Fibroblast of lung (primary cell): ENCODE measurements at regions not wholly inside any gene's neighbourhood (a gene's known extent, or its start where the extent isn't known, plus 50 kb on each side); places are given as distances from the start of the nearest gene placed in this dataset.

Experiments used
- DNase-seq, 2 donors: peaks; one replicate each; pipeline versions ENCODE4 v3.0.0 to v3.0.0-alpha.2; 2010; ENCODE audit warnings: low read depth in 2 of 2
- H2AFZ ChIP-seq: 2 replicates; pipeline ENCODE4 v1.5.1; 2012; ENCODE audit warnings: low read length, control low read depth, inconsistent platforms
- H3K27ac ChIP-seq: 2 replicates; pipeline ENCODE4 v1.5.1; 2011; ENCODE audit warnings: low read length, control low read depth; ENCODE audit not compliant: insufficient read depth
- H3K27me3 ChIP-seq: 2 replicates; pipeline ENCODE4 v1.5.1; 2011; ENCODE audit warnings: mild to moderate bottlenecking, low read length; ENCODE audit not compliant: control insufficient read depth, insufficient read depth
- H3K36me3 ChIP-seq: 2 replicates; pipeline ENCODE4 v1.5.1; 2011; ENCODE audit warnings: low read length; ENCODE audit not compliant: control insufficient read depth, insufficient read depth
- H3K4me1 ChIP-seq: 2 replicates; pipeline ENCODE4 v1.5.1; 2011; ENCODE audit warnings: low read length; ENCODE audit not compliant: control insufficient read depth, insufficient read depth; ENCODE audit errors: extremely low read depth
- H3K4me2 ChIP-seq: 2 replicates; pipeline ENCODE4 v1.5.1; 2011; ENCODE audit warnings: low read length, control low read depth; ENCODE audit not compliant: insufficient read depth; ENCODE audit errors: extremely low read depth
- H3K4me3 ChIP-seq, 4 experiments: fragments of 200-600 bp in 1 of 4; sonication (generic) in 1 of 4; replicated peaks in 1 of 4; 2 replicates each; pipeline ENCODE4 v1.5.1; 2011 to 2016; ENCODE audit warnings: low read length in 4 of 4, low read depth in 3 of 4, mild to moderate bottlenecking in 3 of 4, control low read depth in 2 of 4, inconsistent platforms in 1 of 4, mixed read lengths in 1 of 4; ENCODE audit not compliant: insufficient read depth in 1 of 4; ENCODE audit errors: control extremely low read depth in 1 of 4
- H3K79me2 ChIP-seq: 2 replicates; pipeline ENCODE4 v1.5.1; 2012; ENCODE audit warnings: mild to moderate bottlenecking, low read length, inconsistent platforms; ENCODE audit not compliant: control insufficient read depth, insufficient read depth
- H3K9ac ChIP-seq: 2 replicates; pipeline ENCODE4 v1.5.1; 2011; ENCODE audit warnings: mild to moderate bottlenecking, low read length, control low read depth; ENCODE audit not compliant: insufficient read depth
- H3K9me3 ChIP-seq: 2 replicates; pipeline ENCODE4 v1.5.1; 2012; ENCODE audit warnings: low read depth, low read length; ENCODE audit not compliant: control insufficient read depth, insufficient read depth
- H4K20me1 ChIP-seq: 2 replicates; pipeline ENCODE4 v1.5.1; 2011; ENCODE audit warnings: low read length; ENCODE audit not compliant: control insufficient read depth, insufficient read depth; ENCODE audit errors: extremely low read depth
- EZH2 ChIP-seq: IDR thresholded peaks from 2 replicates; pipeline ENCODE4 v1.5.1; 2012; ENCODE audit warnings: low read length, control low read depth, mild to moderate bottlenecking; ENCODE audit errors: missing control alignments
- TF ChIP-seq, protein P1 (sequence below), 2 donors: IDR thresholded peaks in 1 of 2; conservative IDR thresholded peaks in 1 of 2; 1 replicate in 1 of 2; 2 replicates in 1 of 2; pipeline ENCODE4 v1.5.1; 2011 to 2012; ENCODE audit warnings: low read length in 2 of 2, control low read depth in 1 of 2, inconsistent platforms in 1 of 2, low read depth in 1 of 2, mild to moderate bottlenecking in 1 of 2

DNA sequence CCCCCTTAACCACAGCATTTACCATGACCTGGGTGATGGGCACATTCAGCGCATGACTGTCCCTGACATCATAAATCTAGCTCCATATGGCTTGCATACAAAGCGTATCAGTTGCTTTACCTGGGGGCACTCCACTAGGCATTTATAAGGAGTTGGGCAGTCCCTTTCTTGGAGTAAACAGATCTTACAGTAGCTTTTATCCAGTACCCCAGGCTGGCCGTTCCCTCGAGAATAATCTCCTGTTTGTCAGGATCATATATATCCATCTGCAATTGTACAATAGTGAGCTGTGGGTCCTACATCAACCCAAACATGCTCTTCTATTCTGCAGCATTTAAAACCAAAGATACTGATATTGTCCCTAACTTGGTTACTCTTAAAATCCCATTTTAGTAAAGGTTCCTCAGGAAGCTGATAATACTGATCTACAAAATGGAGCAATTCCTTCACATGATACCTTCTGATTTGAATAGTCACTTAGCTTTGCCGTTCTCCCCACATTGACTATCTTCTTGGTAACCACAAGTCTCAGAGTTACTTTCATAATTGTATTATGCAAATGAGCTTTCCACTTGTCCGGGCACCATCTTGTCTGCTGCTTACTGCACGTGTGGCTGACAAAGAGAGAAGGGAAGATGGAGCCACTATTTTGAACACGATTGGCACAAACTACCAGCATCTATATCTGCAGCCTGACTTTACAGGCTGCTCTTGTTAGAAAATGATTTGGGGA lies 205.0 kb downstream of the CWF19L2 start:
- H3K9me3 ChIP-seq: no peaks in the 10 kb centered on the region
- no peaks in the 10 kb centered on the region for H3K4me1 ChIP-seq
- H4K20me1 ChIP-seq: no peaks in the 10 kb centered on the region
- no peak for TF ChIP-seq EZH2
- TF ChIP-seq, protein P1, sequence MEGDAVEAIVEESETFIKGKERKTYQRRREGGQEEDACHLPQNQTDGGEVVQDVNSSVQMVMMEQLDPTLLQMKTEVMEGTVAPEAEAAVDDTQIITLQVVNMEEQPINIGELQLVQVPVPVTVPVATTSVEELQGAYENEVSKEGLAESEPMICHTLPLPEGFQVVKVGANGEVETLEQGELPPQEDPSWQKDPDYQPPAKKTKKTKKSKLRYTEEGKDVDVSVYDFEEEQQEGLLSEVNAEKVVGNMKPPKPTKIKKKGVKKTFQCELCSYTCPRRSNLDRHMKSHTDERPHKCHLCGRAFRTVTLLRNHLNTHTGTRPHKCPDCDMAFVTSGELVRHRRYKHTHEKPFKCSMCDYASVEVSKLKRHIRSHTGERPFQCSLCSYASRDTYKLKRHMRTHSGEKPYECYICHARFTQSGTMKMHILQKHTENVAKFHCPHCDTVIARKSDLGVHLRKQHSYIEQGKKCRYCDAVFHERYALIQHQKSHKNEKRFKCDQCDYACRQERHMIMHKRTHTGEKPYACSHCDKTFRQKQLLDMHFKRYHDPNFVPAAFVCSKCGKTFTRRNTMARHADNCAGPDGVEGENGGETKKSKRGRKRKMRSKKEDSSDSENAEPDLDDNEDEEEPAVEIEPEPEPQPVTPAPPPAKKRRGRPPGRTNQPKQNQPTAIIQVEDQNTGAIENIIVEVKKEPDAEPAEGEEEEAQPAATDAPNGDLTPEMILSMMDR (conservative IDR thresholded peaks at IDR 0.05 in 1 of 2, IDR thresholded peaks at IDR 0.05 in 1 of 2; ENCODE audit: low read depth in 1 of 2, low read length in 2 of 2): no peak
- H3K79me2 ChIP-seq: no peaks in the 10 kb centered on the region
- H3K9ac ChIP-seq: no peak overlapping the region
- no peak overlapping the region for H2AFZ ChIP-seq
- no peak overlapping the region for H3K27ac ChIP-seq
- no peaks in the 10 kb centered on the region for H3K27me3 ChIP-seq
- no peak overlapping the region for H3K4me2 ChIP-seq
- no peak overlapping the region for H3K4me3 ChIP-seq
- H3K36me3 ChIP-seq: no peaks in the 10 kb centered on the region
- no peak for DNase-seq

GRCh38 chr11:107251298-107251697 lies 206.3 kb downstream of the CWF19L2 start:
- no peaks in the 10 kb centered on the region for H3K36me3 ChIP-seq
- H3K27ac ChIP-seq: no peak overlapping the region
- H3K9ac ChIP-seq: no peak overlapping the region
- no peaks in the 10 kb centered on the region for H3K4me1 ChIP-seq
- no peak for DNase-seq
- H3K79me2 ChIP-seq: no peaks in the 10 kb centered on the region
- H2AFZ ChIP-seq: no peak overlapping the region
- H3K9me3 ChIP-seq: no peaks in the 10 kb centered on the region
- no peak for TF ChIP-seq EZH2
- TF ChIP-seq, protein P1 (conservative IDR thresholded peaks at IDR 0.05 in 1 of 2, IDR thresholded peaks at IDR 0.05 in 1 of 2; ENCODE audit: low read depth in 1 of 2, low read length in 2 of 2): no peak
- H3K4me3 ChIP-seq: no peak overlapping the region
- no peaks in the 10 kb centered on the region for H4K20me1 ChIP-seq
- no peak overlapping the region for H3K4me2 ChIP-seq
- no peaks in the 10 kb centered on the region for H3K27me3 ChIP-seq

DNA sequence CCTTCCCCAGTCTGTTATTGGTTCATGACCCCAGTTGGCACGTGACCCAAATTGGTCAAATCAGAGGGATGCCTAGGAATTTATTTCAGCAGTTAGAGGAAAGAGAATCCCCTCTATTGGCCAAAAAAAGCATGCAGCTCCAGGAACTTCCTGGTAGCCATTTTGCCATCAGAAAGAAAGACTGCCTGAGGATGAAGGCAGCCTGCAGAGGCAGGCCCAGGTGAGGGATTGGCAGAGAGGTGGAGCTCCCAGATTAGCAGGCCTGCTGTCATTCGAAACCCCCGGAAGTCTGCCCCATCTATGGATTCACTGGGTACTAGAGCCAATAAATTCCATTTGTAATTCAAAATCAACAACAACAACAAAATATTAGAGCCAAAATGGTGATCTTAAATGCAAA lies 207.6 kb downstream of the CWF19L2 start:
- no peak for DNase-seq
- no peak overlapping the region for H3K4me2 ChIP-seq
- no peaks in the 10 kb centered on the region for H3K79me2 ChIP-seq
- H3K9ac ChIP-seq: no peak overlapping the region
- TF ChIP-seq, protein P1 (conservative IDR thresholded peaks at IDR 0.05 in 1 of 2, IDR thresholded peaks at IDR 0.05 in 1 of 2; ENCODE audit: low read depth in 1 of 2, low read length in 2 of 2): no peak
- TF ChIP-seq EZH2: no peak
- no peak overlapping the region for H3K4me3 ChIP-seq
- H4K20me1 ChIP-seq: no peaks in the 10 kb centered on the region
- H3K27me3 ChIP-seq: no peaks in the 10 kb centered on the region
- H3K36me3 ChIP-seq: no peaks in the 10 kb centered on the region
- H3K4me1 ChIP-seq: no peaks in the 10 kb centered on the region
- H2AFZ ChIP-seq: no peak overlapping the region
- no peaks in the 10 kb centered on the region for H3K9me3 ChIP-seq
- no peak overlapping the region for H3K27ac ChIP-seq
